Fibroblast of pulmonary artery (primary cell): ENCODE measurements at regions not wholly inside any gene's neighbourhood (a gene's known extent, or its start where the extent isn't known, plus 50 kb on each side); places are given as distances from the start of the nearest gene placed in this dataset.

Source experiments
- DNase-seq: peaks from one replicate; pipeline ENCODE4 v3.0.0-alpha.2; 2010; ENCODE audit warnings: low read depth
- H3K4me3 ChIP-seq: replicated peaks from 2 replicates; pipeline ENCODE4 v1.5.1; 2011; ENCODE audit warnings: low read depth, mild to moderate bottlenecking, control low read depth, low read length, moderate library complexity
- TF ChIP-seq, protein P1 (sequence below): IDR thresholded peaks from 2 replicates; pipeline ENCODE4 v1.5.1; 2011; ENCODE audit warnings: mild to moderate bottlenecking, control low read depth, low read length, inconsistent platforms; ENCODE audit errors: missing control alignments

DNA sequence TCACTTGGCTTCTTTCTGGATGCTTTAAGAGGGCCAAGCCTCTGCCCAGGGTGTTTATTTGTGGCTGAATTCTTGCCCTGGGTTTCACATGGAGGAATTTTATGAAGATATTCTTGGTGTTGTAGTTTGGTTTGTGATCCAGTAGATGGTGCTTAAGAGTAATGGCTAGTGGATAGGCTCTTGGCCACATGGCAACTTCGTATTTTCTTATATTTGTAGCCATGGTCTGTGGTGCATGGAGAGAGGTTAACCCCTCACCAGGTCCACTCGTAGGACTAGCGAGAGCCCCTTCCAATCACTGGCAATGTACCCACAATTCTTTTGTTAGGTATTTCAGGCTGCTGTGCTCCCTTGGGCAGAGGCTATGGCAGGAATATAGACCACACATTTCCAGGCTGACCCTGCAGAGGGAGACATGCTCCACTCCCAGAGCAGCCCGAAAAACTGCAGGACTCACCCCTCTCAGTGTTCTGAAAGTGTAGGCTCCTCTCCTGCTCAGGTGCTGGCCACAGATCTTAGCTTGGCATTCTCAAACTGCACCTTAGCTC is 582.1 kb upstream of the SETBP1 start:
- H3K4me3 ChIP-seq: no peak overlapping the region
- peak; percentile 56 for DNase-seq
- TF ChIP-seq, protein P1, sequence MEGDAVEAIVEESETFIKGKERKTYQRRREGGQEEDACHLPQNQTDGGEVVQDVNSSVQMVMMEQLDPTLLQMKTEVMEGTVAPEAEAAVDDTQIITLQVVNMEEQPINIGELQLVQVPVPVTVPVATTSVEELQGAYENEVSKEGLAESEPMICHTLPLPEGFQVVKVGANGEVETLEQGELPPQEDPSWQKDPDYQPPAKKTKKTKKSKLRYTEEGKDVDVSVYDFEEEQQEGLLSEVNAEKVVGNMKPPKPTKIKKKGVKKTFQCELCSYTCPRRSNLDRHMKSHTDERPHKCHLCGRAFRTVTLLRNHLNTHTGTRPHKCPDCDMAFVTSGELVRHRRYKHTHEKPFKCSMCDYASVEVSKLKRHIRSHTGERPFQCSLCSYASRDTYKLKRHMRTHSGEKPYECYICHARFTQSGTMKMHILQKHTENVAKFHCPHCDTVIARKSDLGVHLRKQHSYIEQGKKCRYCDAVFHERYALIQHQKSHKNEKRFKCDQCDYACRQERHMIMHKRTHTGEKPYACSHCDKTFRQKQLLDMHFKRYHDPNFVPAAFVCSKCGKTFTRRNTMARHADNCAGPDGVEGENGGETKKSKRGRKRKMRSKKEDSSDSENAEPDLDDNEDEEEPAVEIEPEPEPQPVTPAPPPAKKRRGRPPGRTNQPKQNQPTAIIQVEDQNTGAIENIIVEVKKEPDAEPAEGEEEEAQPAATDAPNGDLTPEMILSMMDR: peak; percentile 39

DNA sequence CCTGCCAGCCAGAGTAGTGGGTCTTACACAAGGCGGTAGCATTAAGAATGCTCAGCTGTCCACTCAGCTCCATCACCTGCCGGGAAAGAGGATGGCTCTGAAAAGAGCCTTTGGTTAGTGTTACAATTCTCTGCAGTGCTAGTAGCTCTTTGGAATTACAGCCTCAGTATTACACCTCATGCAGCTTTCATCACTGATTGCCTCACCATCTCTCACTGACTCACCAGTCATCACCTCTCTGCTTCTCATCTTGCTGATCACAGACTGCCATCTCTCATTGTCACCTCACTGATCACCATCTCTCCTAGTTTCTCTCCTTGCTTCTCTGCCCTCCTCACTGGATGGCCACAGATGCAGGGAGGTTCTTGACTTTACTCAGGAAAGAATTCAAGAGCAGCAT is 573.5 kb upstream of the SETBP1 start:
- DNase-seq: peak; percentile 10
- TF ChIP-seq, protein P1: no peak
- H3K4me3 ChIP-seq: no peak overlapping the region

DNA sequence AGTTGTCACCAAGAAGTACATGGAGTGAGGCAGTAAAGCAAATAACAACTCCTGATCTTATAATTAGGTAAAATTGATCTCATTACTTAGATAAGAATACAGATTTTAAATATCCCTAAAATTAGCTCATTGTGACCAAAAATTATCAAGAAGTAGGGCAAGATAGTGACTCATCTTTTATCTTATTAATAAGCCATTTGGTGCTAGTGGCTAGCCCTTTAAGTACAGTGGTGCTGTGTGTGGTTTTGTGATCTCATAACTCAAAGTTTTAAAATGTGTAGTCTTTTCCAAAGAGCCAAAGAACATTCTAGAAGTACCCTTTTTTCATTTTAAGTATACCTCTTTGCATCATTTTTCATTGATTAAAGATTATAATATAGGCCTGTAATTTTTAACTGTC is 569.4 kb upstream of the SETBP1 start:
- DNase-seq: no peak
- H3K4me3 ChIP-seq: no peak overlapping the region
- TF ChIP-seq, protein P1: no peak

DNA sequence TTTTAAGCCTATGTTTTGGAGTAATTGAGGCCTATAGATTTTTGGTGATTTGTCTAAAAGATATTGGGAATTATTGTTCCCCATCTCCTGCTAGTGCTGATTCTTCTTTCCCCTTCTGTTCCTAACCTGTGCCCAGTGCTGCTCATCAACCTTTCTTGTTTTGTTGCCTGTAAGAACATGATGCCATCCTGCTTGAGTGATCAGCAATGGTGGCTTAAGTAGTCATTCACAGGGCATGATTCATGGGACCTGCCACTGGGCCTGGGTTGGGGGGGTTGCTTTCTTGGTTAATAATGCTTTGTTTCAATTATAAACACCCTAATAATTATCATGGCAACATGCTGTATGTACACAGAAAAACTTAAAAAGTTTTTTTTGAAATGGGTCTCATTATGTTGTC is 562.9 kb upstream of the SETBP1 start:
- DNase-seq: no peak

DNA sequence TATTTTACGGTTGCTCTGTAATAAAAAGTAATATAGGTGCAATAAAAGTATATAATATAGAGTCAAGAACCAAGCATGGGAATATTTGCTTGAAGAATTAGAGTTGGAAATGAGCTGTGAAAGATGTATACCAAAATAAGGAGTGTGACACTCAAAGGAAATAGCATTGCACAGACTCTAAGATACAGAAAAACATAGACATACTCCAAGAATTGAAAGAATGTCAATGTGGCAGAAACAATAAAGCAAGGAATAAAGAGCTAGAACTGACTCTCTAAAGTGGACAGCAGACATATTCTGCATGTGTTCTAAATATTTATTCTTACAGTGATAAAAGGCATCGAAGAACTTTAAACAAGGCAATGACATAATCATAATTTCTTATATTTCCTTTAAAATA is 561.1 kb upstream of the SETBP1 start:
- TF ChIP-seq, protein P1: no peak
- peak; percentile 40 for DNase-seq
- H3K4me3 ChIP-seq: no peak overlapping the region

More for the DNA sequence above, 562.9 kb upstream of the SETBP1 start:
- TF ChIP-seq, protein P1: no peak
- no peak overlapping the region for H3K4me3 ChIP-seq

DNA sequence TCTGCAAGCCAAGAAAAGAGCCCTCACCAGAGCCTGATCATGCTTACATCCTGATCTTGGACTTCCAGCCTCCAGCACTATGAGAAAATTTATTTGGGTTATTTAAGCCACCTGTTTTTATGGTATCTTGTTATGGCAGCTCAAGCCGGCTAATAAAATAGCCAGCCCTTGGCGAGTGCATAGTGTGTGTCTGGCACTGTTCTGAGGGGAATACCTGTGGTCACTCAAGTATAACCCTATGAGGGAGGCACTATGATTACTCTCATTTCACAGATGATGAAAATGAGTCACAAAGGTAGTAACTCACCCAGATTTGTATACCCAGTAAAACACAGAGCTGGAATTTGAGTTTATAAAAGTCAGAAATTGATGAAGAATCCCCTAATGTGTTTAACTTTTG is 556.9 kb upstream of the SETBP1 start:
- DNase-seq: no peak
- H3K4me3 ChIP-seq: no peak overlapping the region
- TF ChIP-seq, protein P1: no peak

DNA sequence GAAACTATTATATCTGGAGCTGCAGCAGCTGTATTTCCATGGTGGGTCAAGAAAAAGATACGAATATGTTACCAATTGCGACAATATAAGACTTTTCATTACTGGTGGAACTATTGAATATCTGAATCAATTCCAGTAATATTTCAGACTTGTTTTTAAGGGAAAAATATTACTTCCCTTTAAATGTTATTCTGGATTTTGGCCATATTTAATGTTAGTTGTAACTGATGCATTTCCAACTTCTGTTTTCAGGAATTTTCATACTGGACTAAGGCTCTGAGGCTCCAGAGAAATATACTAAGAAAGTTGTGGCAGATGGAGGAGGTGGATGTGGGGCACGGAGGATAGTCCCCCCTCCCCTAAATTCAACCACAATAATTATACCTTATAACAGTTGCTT is 555.2 kb upstream of the SETBP1 start:
- H3K4me3 ChIP-seq: no peak overlapping the region
- TF ChIP-seq, protein P1: no peak
- no peak for DNase-seq
